ENCODE measurements at regions not wholly inside any gene's neighbourhood (a gene's known extent, or its start where the extent isn't known, plus 50 kb on each side); places are given as distances from the start of the nearest gene placed in this dataset.

GRCh38 chrX:69317721-69318120 is 152.5 kb upstream of the PJA1 start:
- intact Hi-C loops (cut with DNase I) = no loop called here
- no peak overlapping the region for H3K27ac ChIP-seq
- DNase-seq = no peak

GRCh38 chrX:69314436-69315348 is 149.4 kb upstream of the PJA1 start:
- Histone ChIP-seq H3K9me3 (no peaks in the 10 kb centered on the region), H3K4me3 (no peak overlapping the region), H3K4me1 (peaks cover 0 to 9% (median 0%) of the 10 kb centered on the region in 3 donors), H3K27ac (no peak overlapping the region), H3K27me3 (no peaks in the 10 kb centered on the region), H3K36me3 (no peaks in the 10 kb centered on the region)
- DNase-seq = no peak
- no peak for TF ChIP-seq POLR2A (IDR thresholded peaks at IDR 0.05)
- no peak for TF ChIP-seq CTCF (IDR thresholded peaks at IDR 0.05)
- 39 to 65% methylated on average over 12 to 13 of the region's 20 CpGs for WGBS, 2 donors
- intact Hi-C loops (cut with DNase I) = no loop called here

More at GRCh38 chrX:69317721-69318120, 152.5 kb upstream of the PJA1 start:
- 29% methylated on average over 2 of the region's 2 CpGs; no CpG with 5 or more reads in 1 of the 2 donors for WGBS, 2 donors
- no peaks in the 10 kb centered on the region for H3K36me3 ChIP-seq
- H3K27me3 ChIP-seq = no peaks in the 10 kb centered on the region
- no peak overlapping the region for H3K4me3 ChIP-seq
- TF ChIP-seq POLR2A (IDR thresholded peaks at IDR 0.05) = no peak
- no peak for TF ChIP-seq CTCF (IDR thresholded peaks at IDR 0.05)
- no peaks in the 10 kb centered on the region for H3K9me3 ChIP-seq
- peaks cover 0 to 16% (median 0%) of the 10 kb centered on the region in 3 donors for H3K4me1 ChIP-seq

- no peak overlapping the region for H3K4me3 ChIP-seq
- H3K9me3 ChIP-seq = no peaks in the 10 kb centered on the region
- H3K36me3 ChIP-seq = no peaks in the 10 kb centered on the region
- 58% methylated on average over 6 of the region's 6 CpGs; no CpG with 5 or more reads in 1 of the 2 donors for WGBS, 2 donors
- no peak for DNase-seq
- TF ChIP-seq CTCF (IDR thresholded peaks at IDR 0.05) (no peak), POLR2A (IDR thresholded peaks at IDR 0.05) (no peak)
- H3K4me1 ChIP-seq = peaks cover 0 to 5% (median 0%) of the 10 kb centered on the region in 3 donors
- intact Hi-C loops (cut with DNase I) = no loop called here
- no peak overlapping the region for H3K27ac ChIP-seq
- H3K27me3 ChIP-seq = no peaks in the 10 kb centered on the region
Observed at GRCh38 chrX:69313617-69314290, 148.5 kb upstream of the PJA1 start.

GRCh38 chrX:69311936-69312670 is 146.8 kb upstream of the PJA1 start:
- Histone ChIP-seq H3K4me1 (peaks cover 0 to 5% (median 0%) of the 10 kb centered on the region in 3 donors), H3K27me3 (no peaks in the 10 kb centered on the region), H3K36me3 (no peaks in the 10 kb centered on the region), H3K27ac (no peak overlapping the region), H3K9me3 (no peaks in the 10 kb centered on the region), H3K4me3 (no peak overlapping the region)
- WGBS, 2 donors = 76 to 85% methylated on average over 2 to 7 of the region's 11 CpGs
- no peak for TF ChIP-seq POLR2A (IDR thresholded peaks at IDR 0.05)
- no peak for TF ChIP-seq CTCF (IDR thresholded peaks at IDR 0.05)
- intact Hi-C loops (cut with DNase I) = no loop called here
- DNase-seq = no peak
